Keratinocyte (primary cell): ENCODE measurements at regions not wholly inside any gene's neighbourhood (a gene's known extent, or its start where the extent isn't known, plus 50 kb on each side); places are given as distances from the start of the nearest gene placed in this dataset.

Experiments
- DNase-seq: peaks from one replicate; pipeline ENCODE4 v3.0.0-alpha.2; 2011; ENCODE audit warnings: low read depth, missing footprints, low spot score
- FAIRE-seq: peaks from 2 replicates; lab custom pipeline; 2011; peaks lifted over from hg19 to GRCh38; lab: Jason Lieb, UNC
- H2AFZ ChIP-seq: 2 replicates; pipeline ENCODE4 v1.6.0; 2012; ENCODE audit warnings: low read length, control low read depth, inconsistent platforms; ENCODE audit not compliant: control insufficient read depth
- H3K27ac ChIP-seq: 2 replicates; pipeline ENCODE4 v1.5.1; 2011; ENCODE audit warnings: low read length; ENCODE audit not compliant: control insufficient read depth, insufficient read depth
- H3K27me3 ChIP-seq: 3 replicates; pipeline ENCODE4 v1.6.0; 2011; ENCODE audit warnings: low read length; ENCODE audit not compliant: control insufficient read depth, insufficient read depth; ENCODE audit errors: extremely low read depth
- H3K36me3 ChIP-seq, 2 experiments: 2 replicates in 1 of 2; 3 replicates in 1 of 2; pipeline ENCODE4 v1.5.1; 2011; ENCODE audit warnings: low read length in 2 of 2, mild to moderate bottlenecking in 1 of 2; ENCODE audit not compliant: control insufficient read depth in 2 of 2, insufficient read depth in 2 of 2; ENCODE audit errors: extremely low read depth in 1 of 2
- H3K4me1 ChIP-seq: 3 replicates; pipeline ENCODE4 v1.5.1; 2011; ENCODE audit warnings: low read length; ENCODE audit not compliant: control insufficient read depth, insufficient read depth; ENCODE audit errors: extremely low read depth
- H3K4me2 ChIP-seq: 3 replicates; pipeline ENCODE4 v1.6.0; 2011; ENCODE audit warnings: low read depth, low read length; ENCODE audit not compliant: control insufficient read depth, insufficient read depth; ENCODE audit errors: extremely low read depth
- H3K4me3 ChIP-seq, 3 experiments: fragments of 200-600 bp in 1 of 3; sonication (generic) in 1 of 3; 2 replicates in 2 of 3; 3 replicates in 1 of 3; pipeline ENCODE4 v1.5.1; 2011 to 2016; ENCODE audit warnings: low read length in 3 of 3, mild to moderate bottlenecking in 3 of 3, control low read depth in 2 of 3, inconsistent platforms in 1 of 3, low read depth in 1 of 3, mixed read lengths in 1 of 3, mixed run types in 1 of 3, moderate library complexity in 1 of 3; ENCODE audit not compliant: control insufficient read depth in 2 of 3, insufficient read depth in 2 of 3; ENCODE audit errors: extremely low read depth in 1 of 3
- H3K79me2 ChIP-seq: 2 replicates; pipeline ENCODE4 v1.6.0; 2012; ENCODE audit warnings: low read length; ENCODE audit not compliant: control insufficient read depth, insufficient read depth
- H3K9ac ChIP-seq: 3 replicates; pipeline ENCODE4 v1.6.0; 2011; ENCODE audit warnings: low read length; ENCODE audit not compliant: control insufficient read depth, insufficient read depth; ENCODE audit errors: extremely low read depth
- H3K9me1 ChIP-seq: 3 replicates; pipeline ENCODE4 v1.6.0; 2011; ENCODE audit warnings: low read length; ENCODE audit not compliant: control insufficient read depth, insufficient read depth; ENCODE audit errors: extremely low read depth
- H3K9me3 ChIP-seq: 2 replicates; pipeline ENCODE4 v1.5.1; 2012; ENCODE audit warnings: low read depth, low read length; ENCODE audit not compliant: control insufficient read depth
- H4K20me1 ChIP-seq: 3 replicates; pipeline ENCODE4 v1.6.0; 2011; ENCODE audit warnings: low read length; ENCODE audit not compliant: control insufficient read depth, insufficient read depth; ENCODE audit errors: extremely low read depth
- EZH2 ChIP-seq: IDR thresholded peaks from one replicate; pipeline ENCODE4 v1.6.1; 2012; ENCODE audit warnings: inconsistent platforms, mild to moderate bottlenecking, low read length, moderate library complexity
- dilution Hi-C: fragments of 300-500 bp; cut with MboI; formaldehyde crosslinking; loops from one replicate; pipeline ENCODE4 v1.7.0; 2020; ENCODE audit warnings: low sequenced_read_pairs; ENCODE audit not compliant: extremely low pct_ligation_motif_present
- TF ChIP-seq, protein P1 (sequence below), 3 experiments: IDR thresholded peaks in 1 of 3; conservative IDR thresholded peaks in 1 of 3; optimal IDR thresholded peaks in 1 of 3; 2 replicates in 2 of 3; 3 replicates in 1 of 3; pipeline versions ENCODE3 to v1.5.1; 2011; ENCODE audit warnings: low read length in 3 of 3, mild to moderate bottlenecking in 3 of 3, moderate library complexity in 2 of 3, control low read depth in 1 of 3, inconsistent platforms in 1 of 3; ENCODE audit not compliant: insufficient read depth in 2 of 3; ENCODE audit errors: extremely low read depth in 1 of 3

DNA sequence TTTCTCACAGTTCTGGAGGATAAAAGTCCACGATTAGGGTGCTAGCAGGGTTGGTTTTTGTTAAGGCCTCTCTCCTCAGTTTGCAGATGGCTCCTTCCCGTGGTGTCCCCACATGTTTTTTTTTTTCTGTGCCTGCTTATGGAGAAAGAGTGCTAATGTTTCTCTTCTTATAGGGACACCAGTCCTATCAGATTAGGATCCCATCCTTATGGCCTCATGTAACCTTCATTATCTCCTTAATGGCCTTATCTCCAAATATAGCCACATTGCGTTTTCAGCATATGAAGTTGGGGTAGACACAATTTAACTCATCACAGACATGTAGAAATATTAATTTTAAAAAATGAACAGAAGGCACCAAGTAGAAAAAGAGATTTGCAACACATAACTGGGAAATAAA, 755.7 kb upstream of the CELF4 start:
- Histone ChIP-seq H3K79me2 (no peaks in the 10 kb centered on the region), H3K36me3 (no peaks in the 10 kb centered on the region), H3K27ac (no peak overlapping the region), H3K4me3 (no peak overlapping the region), H2AFZ (no peak overlapping the region), H3K9me3 (no peaks in the 10 kb centered on the region), H3K9ac (no peak overlapping the region), H3K9me1 (no peaks in the 10 kb centered on the region), H3K27me3 (no peaks in the 10 kb centered on the region), H3K4me1 (peaks cover 8% of the 10 kb centered on the region), H4K20me1 (no peaks in the 10 kb centered on the region), H3K4me2 (no peak overlapping the region)
- no peak for TF ChIP-seq EZH2
- TF ChIP-seq, protein P1, sequence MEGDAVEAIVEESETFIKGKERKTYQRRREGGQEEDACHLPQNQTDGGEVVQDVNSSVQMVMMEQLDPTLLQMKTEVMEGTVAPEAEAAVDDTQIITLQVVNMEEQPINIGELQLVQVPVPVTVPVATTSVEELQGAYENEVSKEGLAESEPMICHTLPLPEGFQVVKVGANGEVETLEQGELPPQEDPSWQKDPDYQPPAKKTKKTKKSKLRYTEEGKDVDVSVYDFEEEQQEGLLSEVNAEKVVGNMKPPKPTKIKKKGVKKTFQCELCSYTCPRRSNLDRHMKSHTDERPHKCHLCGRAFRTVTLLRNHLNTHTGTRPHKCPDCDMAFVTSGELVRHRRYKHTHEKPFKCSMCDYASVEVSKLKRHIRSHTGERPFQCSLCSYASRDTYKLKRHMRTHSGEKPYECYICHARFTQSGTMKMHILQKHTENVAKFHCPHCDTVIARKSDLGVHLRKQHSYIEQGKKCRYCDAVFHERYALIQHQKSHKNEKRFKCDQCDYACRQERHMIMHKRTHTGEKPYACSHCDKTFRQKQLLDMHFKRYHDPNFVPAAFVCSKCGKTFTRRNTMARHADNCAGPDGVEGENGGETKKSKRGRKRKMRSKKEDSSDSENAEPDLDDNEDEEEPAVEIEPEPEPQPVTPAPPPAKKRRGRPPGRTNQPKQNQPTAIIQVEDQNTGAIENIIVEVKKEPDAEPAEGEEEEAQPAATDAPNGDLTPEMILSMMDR (optimal IDR thresholded peaks at IDR 0.05 in 1 of 3, IDR thresholded peaks at IDR 0.05 in 1 of 3, conservative IDR thresholded peaks at IDR 0.05 in 1 of 3; ENCODE audit: extremely low read depth in 1 of 3, insufficient read depth in 2 of 3, low read length in 3 of 3): no peak
- dilution Hi-C loops: no loop called here
- no peak for FAIRE-seq
- DNase-seq: no peak

DNA sequence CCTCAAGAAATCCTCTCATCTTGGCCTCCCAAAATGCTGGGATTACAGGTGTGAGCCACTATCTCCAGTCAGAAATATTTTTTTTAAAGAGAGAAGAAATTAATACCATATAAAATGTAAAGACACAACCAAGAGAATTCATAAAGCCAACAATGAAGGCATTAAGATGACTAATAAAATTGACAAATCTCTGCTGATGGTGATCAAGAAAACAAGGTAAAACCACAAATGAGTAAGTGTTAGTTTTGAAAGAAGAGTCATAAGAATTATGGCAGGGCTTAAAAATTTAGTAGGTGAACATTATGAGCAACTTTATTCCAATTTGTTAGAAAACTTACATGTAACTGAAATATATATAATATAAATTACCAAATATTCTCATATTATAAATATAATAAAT, 752.8 kb upstream of the CELF4 start:
- Histone ChIP-seq H3K27me3 (no peaks in the 10 kb centered on the region), H3K79me2 (no peaks in the 10 kb centered on the region), H3K4me1 (peaks cover 8% of the 10 kb centered on the region), H3K4me2 (no peak overlapping the region), H3K9me1 (no peaks in the 10 kb centered on the region), H3K9ac (no peak overlapping the region), H2AFZ (no peak overlapping the region), H4K20me1 (no peaks in the 10 kb centered on the region), H3K9me3 (no peaks in the 10 kb centered on the region), H3K36me3 (no peaks in the 10 kb centered on the region), H3K27ac (no peak overlapping the region), H3K4me3 (no peak overlapping the region)
- TF ChIP-seq, protein P1 (optimal IDR thresholded peaks at IDR 0.05 in 1 of 3, IDR thresholded peaks at IDR 0.05 in 1 of 3, conservative IDR thresholded peaks at IDR 0.05 in 1 of 3; ENCODE audit: extremely low read depth in 1 of 3, insufficient read depth in 2 of 3, low read length in 3 of 3): no peak
- no peak for TF ChIP-seq EZH2
- FAIRE-seq (no peak), DNase-seq (no peak)
- dilution Hi-C loops: no loop called here
